OCI-LY1 (cell line): ENCODE measurements at regions not wholly inside any gene's neighbourhood (a gene's known extent, or its start where the extent isn't known, plus 50 kb on each side); places are given as distances from the start of the nearest gene placed in this dataset.

Experiments used
- EZH2 ChIP-seq: fragments of 200-600 bp; sonication (generic), shearing (Covaris generic); IDR thresholded peaks from 2 replicates; pipeline ENCODE4 v1.8.0; 2017; ENCODE audit warnings: borderline replicate concordance, mixed run types, mild to moderate bottlenecking, antibody characterized with exemption, low read length, moderate library complexity, mixed read lengths
- TF ChIP-seq, protein P1 (sequence below): fragments of 200-600 bp; sonication (generic), shearing (Covaris generic); IDR thresholded peaks from 2 replicates; pipeline ENCODE4 v1.5.1; 2017; ENCODE audit warnings: mild to moderate bottlenecking, antibody characterized with exemption, low read length, moderate library complexity, mixed read lengths

DNA sequence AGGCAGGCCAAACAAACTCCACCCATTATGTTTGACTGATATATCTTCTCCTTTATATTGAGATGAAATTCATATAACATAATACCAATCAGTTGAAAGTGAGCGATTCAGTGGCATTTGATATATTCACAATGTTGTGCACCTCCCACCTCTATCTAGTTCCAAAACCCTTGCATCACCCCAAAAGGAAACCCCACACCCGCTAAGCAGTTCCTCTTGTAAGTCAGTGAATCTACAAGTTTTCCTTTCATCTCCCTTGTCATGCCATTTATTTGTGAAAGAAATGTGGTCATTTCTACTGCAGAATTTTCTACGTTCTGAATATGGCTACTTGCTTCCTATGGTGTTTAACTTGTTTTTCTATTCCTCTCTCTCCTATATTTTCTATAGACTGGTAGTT lies 99.4 kb upstream of the PTPN3 start:
- TF ChIP-seq, protein P1, sequence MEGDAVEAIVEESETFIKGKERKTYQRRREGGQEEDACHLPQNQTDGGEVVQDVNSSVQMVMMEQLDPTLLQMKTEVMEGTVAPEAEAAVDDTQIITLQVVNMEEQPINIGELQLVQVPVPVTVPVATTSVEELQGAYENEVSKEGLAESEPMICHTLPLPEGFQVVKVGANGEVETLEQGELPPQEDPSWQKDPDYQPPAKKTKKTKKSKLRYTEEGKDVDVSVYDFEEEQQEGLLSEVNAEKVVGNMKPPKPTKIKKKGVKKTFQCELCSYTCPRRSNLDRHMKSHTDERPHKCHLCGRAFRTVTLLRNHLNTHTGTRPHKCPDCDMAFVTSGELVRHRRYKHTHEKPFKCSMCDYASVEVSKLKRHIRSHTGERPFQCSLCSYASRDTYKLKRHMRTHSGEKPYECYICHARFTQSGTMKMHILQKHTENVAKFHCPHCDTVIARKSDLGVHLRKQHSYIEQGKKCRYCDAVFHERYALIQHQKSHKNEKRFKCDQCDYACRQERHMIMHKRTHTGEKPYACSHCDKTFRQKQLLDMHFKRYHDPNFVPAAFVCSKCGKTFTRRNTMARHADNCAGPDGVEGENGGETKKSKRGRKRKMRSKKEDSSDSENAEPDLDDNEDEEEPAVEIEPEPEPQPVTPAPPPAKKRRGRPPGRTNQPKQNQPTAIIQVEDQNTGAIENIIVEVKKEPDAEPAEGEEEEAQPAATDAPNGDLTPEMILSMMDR: no peak
- TF ChIP-seq EZH2: no peak
